ENCODE measurements at regions not wholly inside any gene's neighbourhood (a gene's known extent, or its start where the extent isn't known, plus 50 kb on each side); places are given as distances from the start of the nearest gene placed in this dataset.

GRCh38 chr14:104359969-104360442, 219.6 kb upstream of the C14orf180 start:
- Histone ChIP-seq H3K4me1 (ENCODE audit: control insufficient read depth, insufficient read depth, low read length) (no peaks in the 10 kb centered on the region), H3K9me3 (ENCODE audit: control insufficient read depth, insufficient read depth, low read depth, low read length) (no peaks in the 10 kb centered on the region), H3K4me3 (ENCODE audit: low read depth, low read length) (no peak overlapping the region), H3K36me3 (ENCODE audit: control insufficient read depth in 2 of 2, insufficient read depth in 1 of 2, low read length in 2 of 2) (no peaks in the 10 kb centered on the region), H3K27ac (ENCODE audit: extremely low read depth, low read depth, low read length) (no peak overlapping the region)
- ChIA-PET CTCF (interaction anchor here (0.5 to 1.6 kb wide), 3 partner anchors 10 to 151 kb away, joined by 3 to 4 read pairs (median 4); no protein-coding TSS in a partner anchor), POLR2A (no interaction called here)
- no peak for TF ChIP-seq ZNF211 (tag by site-specific recombination; IDR thresholded peaks at IDR 0.05; ENCODE audit: low read depth)
- TF ChIP-seq KLF9 (tag by site-specific recombination; IDR thresholded peaks at IDR 0.05; ENCODE audit: low read depth) = no peak
- no peak for TF ChIP-seq ZNF501 (tag by site-specific recombination; IDR thresholded peaks at IDR 0.05)
- no peak for TF ChIP-seq ZNF2 (tag by site-specific recombination; IDR thresholded peaks at IDR 0.05)
- TF ChIP-seq ZNF776 (tag by site-specific recombination; IDR thresholded peaks at IDR 0.05; ENCODE audit: borderline replicate concordance) = no peak
- TF ChIP-seq REPIN1 (tag by site-specific recombination; IDR thresholded peaks at IDR 0.05; ENCODE audit: low read depth) = no peak
- no peak for TF ChIP-seq ZNF169 (tag by site-specific recombination; IDR thresholded peaks at IDR 0.05)
- TF ChIP-seq ZNF747 (tag by site-specific recombination; IDR thresholded peaks at IDR 0.05) = no peak
- no peak for TF ChIP-seq GFI1B (tag by site-specific recombination; IDR thresholded peaks at IDR 0.05)
- TF ChIP-seq ZBTB49 (tag by site-specific recombination; IDR thresholded peaks at IDR 0.05; ENCODE audit: low read depth) = no peak
- TF ChIP-seq GLI4 (tag by site-specific recombination; IDR thresholded peaks at IDR 0.05) = no peak
- no peak for TF ChIP-seq ZNF596 (tag by site-specific recombination; IDR thresholded peaks at IDR 0.05)
- TF ChIP-seq ZNF112 (tag by site-specific recombination; IDR thresholded peaks at IDR 0.05) = no peak
- no peak for TF ChIP-seq ZNF792 (tag by site-specific recombination; IDR thresholded peaks at IDR 0.05)
- TF ChIP-seq HOXD13 (CRISPR knock-in tag; IDR thresholded peaks at IDR 0.05; ENCODE audit: borderline replicate concordance) = no peak

- Histone ChIP-seq H3K4me3 (ENCODE audit: low read depth, low read length) (no peak overlapping the region), H3K36me3 (ENCODE audit: control insufficient read depth in 2 of 2, insufficient read depth in 1 of 2, low read length in 2 of 2) (no peaks in the 10 kb centered on the region), H3K27ac (ENCODE audit: extremely low read depth, low read depth, low read length) (no peak overlapping the region), H3K4me1 (ENCODE audit: control insufficient read depth, insufficient read depth, low read length) (no peaks in the 10 kb centered on the region), H3K9me3 (ENCODE audit: control insufficient read depth, insufficient read depth, low read depth, low read length) (no peaks in the 10 kb centered on the region)
- ChIA-PET CTCF (interaction anchor here (0.5 to 1.6 kb wide), 2 partner anchors 10 to 151 kb away, joined by 3 to 4 read pairs; no protein-coding TSS in a partner anchor), POLR2A (no interaction called here)
- TF ChIP-seq ZNF513 (tag by site-specific recombination; IDR thresholded peaks at IDR 0.05) = no peak
- TF ChIP-seq ZNF398 (tag by site-specific recombination; IDR thresholded peaks at IDR 0.05) = no peak
- no peak for TF ChIP-seq YY2 (tag by site-specific recombination; IDR thresholded peaks at IDR 0.05)
- TF ChIP-seq ZSCAN5A (tag by site-specific recombination; IDR thresholded peaks at IDR 0.05) = no peak
- TF ChIP-seq ZFP3 (tag by site-specific recombination; IDR thresholded peaks at IDR 0.05; ENCODE audit: low read depth) = no peak
- no peak for TF ChIP-seq ZNF26 (tag by site-specific recombination; IDR thresholded peaks at IDR 0.05)
- no peak for TF ChIP-seq ZNF394 (tag by site-specific recombination; IDR thresholded peaks at IDR 0.05; ENCODE audit: borderline replicate concordance)
- no peak for TF ChIP-seq ZNF121 (tag by site-specific recombination; IDR thresholded peaks at IDR 0.05)
- TF ChIP-seq ZBTB20 (tag by site-specific recombination; IDR thresholded peaks at IDR 0.05) = no peak
- no peak for TF ChIP-seq ZXDB (tag by site-specific recombination; IDR thresholded peaks at IDR 0.05)
- TF ChIP-seq PBX3 (CRISPR knock-in tag; IDR thresholded peaks at IDR 0.05) = no peak
- no peak for TF ChIP-seq ZBTB21 (tag by site-specific recombination; IDR thresholded peaks at IDR 0.05)
These were observed 219.1 kb upstream of the C14orf180 start for GRCh38 chr14:104360501-104360900.

All from HEK293 (cell line).